Erythroblast (primary cell): ENCODE measurements at regions not wholly inside any gene's neighbourhood (a gene's known extent, or its start where the extent isn't known, plus 50 kb on each side); places are given as distances from the start of the nearest gene placed in this dataset.

Experiments used
- GATA1 ChIP-seq: IDR thresholded peaks from 2 replicates; pipeline ENCODE4 v1.6.1; 2011; ENCODE audit warnings: low read depth, mild to moderate bottlenecking, control low read depth, low read length, moderate library complexity
- POLR2A ChIP-seq: IDR thresholded peaks from 2 replicates; pipeline ENCODE4 v1.6.1; 2011; ENCODE audit warnings: mild to moderate bottlenecking, low read length

DNA sequence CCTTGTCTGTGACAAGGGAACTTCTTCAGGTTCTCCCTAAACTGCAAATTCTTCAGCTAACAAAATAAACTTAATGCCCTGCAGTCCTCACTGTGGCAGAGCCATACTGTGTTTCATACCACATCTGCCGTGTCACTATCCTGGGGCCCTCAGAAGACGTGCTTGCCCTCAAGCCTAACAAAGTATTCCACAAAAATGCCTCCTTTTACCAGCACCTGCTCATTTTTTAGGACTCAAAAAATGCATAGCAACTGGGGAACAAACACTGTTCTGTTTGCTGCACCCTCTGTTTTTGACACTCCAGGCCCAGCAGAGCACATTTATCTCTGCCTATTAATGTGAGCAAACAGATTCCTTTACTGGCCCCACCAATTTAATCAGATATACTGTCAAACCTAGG, 270.7 kb upstream of the SSTR1 start:
- no peak for TF ChIP-seq POLR2A
- no peak for TF ChIP-seq GATA1
